Small intestine (tissue), 7 donors: ENCODE measurements at regions not wholly inside any gene's neighbourhood (a gene's known extent, or its start where the extent isn't known, plus 50 kb on each side); places are given as distances from the start of the nearest gene placed in this dataset.
"Not testable (repeated sequence)": the region's sequence is repeated elsewhere in the genome, so short reads cannot be mapped to it uniquely, and the experiment has no call there.

Source experiments
- DNase-seq, 2 donors: peaks; one replicate each; pipeline versions ENCODE4 v3.0.0 to v3.0.0-alpha.2; 2013
- FAIRE-seq: peaks from 2 replicates; lab custom pipeline; 2012; peaks lifted over from hg19 to GRCh38; lab: Jason Lieb, UNC
- H3K27ac ChIP-seq, 3 donors: one replicate each; pipeline ENCODE4 v1.5.1; 2013; ENCODE audit warnings: low read length in 2 of 3, mild to moderate bottlenecking in 2 of 3, control low read depth in 1 of 3, inconsistent platforms in 1 of 3, low read depth in 1 of 3, moderate library complexity in 1 of 3
- H3K27me3 ChIP-seq, 3 donors: one replicate each; pipeline ENCODE4 v1.6.1; 2013; ENCODE audit warnings: low read length in 3 of 3, inconsistent platforms in 1 of 3; ENCODE audit not compliant: control insufficient read depth in 3 of 3, insufficient read depth in 3 of 3
- H3K36me3 ChIP-seq, 3 donors: one replicate each; pipeline ENCODE4 v1.6.1; 2013; ENCODE audit warnings: low read length in 3 of 3, inconsistent platforms in 1 of 3, low read depth in 1 of 3, mild to moderate bottlenecking in 1 of 3, moderate library complexity in 1 of 3; ENCODE audit not compliant: control insufficient read depth in 3 of 3, insufficient read depth in 2 of 3
- H3K4me1 ChIP-seq, 3 donors: one replicate each; pipeline ENCODE4 v1.6.1; 2013; ENCODE audit warnings: low read length in 2 of 3, inconsistent platforms in 1 of 3, low read depth in 1 of 3, mild to moderate bottlenecking in 1 of 3, moderate library complexity in 1 of 3; ENCODE audit not compliant: control insufficient read depth in 3 of 3, insufficient read depth in 2 of 3
- H3K4me3 ChIP-seq, 3 donors: one replicate each; pipeline ENCODE4 v1.5.1; 2013; ENCODE audit warnings: low read length in 3 of 3, control low read depth in 1 of 3, inconsistent platforms in 1 of 3, low read depth in 1 of 3, mild to moderate bottlenecking in 1 of 3, moderate library complexity in 1 of 3
- H3K9me3 ChIP-seq, 2 donors: one replicate each; pipeline ENCODE4 v1.6.1; 2013; ENCODE audit warnings: low read depth in 1 of 2, low read length in 1 of 2; ENCODE audit not compliant: control insufficient read depth in 2 of 2, insufficient read depth in 1 of 2
- WGBS, 3 donors: extraction: QIAGEN DNeasy Blood & Tissue Kit; methylation state at CpG; one replicate each; pipeline ENCODE4 v1.1.7; 2013; 5-methylcytosine and 5-hydroxymethylcytosine counted together
- donor health status: healthy with polysubstance abuse.
- donor health status: control.
- donor health status: control.
- donor health status: Bipolar disorder and iron deficiency.
- donor health status: healthy.

DNA sequence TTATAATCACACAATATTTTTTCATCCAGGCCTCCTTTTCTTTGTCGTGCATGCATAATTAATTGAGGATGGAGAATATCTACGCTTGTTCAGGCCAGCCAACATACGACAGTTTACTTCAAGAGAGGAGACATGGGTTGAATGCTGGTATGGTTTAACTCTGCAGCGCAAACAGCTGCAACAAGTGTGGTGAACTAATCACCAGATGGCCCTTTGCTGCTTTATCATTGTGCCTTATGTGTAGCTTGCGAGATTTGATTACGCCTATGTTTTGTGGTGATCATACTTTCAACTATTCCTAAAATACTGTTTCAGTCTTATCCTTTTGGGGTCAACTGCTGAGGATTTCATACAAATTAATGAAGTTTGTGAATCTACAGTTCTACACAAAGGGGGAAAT, 105.6 kb downstream of the IGLL1 start:
- not testable (repeated sequence) for H3K9me3 ChIP-seq, H3K27ac ChIP-seq, H3K27me3 ChIP-seq, H3K4me3 ChIP-seq, DNase-seq, H3K4me1 ChIP-seq, FAIRE-seq, H3K36me3 ChIP-seq
- 81 to 93% (median 90%) methylated on average over 6 of the region's 6 CpGs for WGBS, 3 donors

DNA sequence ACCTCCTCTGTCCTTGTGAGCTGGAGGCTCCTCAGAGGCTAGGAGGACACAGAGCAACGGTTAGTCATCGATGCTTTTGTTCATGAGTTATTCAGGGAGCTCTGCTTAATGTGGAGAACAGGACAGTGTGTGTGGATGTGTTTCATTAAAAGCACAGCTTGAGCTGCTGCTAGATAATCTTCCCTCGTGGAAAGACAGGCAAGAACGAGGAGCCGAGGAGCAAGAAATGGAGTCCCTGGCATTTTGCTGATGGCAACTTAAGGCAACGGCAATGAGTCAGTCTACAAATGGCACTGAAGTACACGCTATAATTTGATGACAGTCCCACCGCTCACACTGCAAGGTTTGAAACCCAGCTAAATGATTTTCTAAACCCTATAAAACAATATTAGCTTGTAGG, 106.2 kb downstream of the IGLL1 start:
- no peaks in the 10 kb centered on the region for H3K4me1 ChIP-seq
- no peaks in the 10 kb centered on the region for H3K27me3 ChIP-seq
- DNase-seq (no peak), FAIRE-seq (no peak)
- no peak overlapping the region for H3K4me3 ChIP-seq
- H3K36me3 ChIP-seq: no peaks in the 10 kb centered on the region
- WGBS, 3 donors: 81 to 88% (median 84%) methylated on average over 8 of the region's 8 CpGs
- no peaks in the 10 kb centered on the region for H3K9me3 ChIP-seq
- H3K27ac ChIP-seq: no peak overlapping the region

DNA sequence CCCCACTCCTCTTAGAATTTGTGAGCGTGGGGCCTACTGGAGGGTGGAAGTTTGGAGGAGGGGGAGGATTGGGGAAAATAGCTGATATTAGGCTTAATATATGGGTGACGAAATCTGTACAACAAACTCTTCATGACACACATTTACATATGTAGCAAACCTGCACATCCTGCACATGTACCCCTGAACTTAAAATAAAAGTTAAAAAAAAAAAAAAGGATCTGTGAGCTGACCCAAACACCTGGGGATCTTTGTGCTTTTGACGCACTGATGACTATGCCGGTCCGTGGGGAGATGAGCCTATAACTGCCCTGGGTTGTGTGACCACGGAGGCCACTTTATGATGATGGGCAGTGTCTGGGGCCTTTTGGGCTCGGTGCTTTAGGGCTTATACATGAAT, 107.7 kb downstream of the IGLL1 start:
- FAIRE-seq, H3K36me3 ChIP-seq, DNase-seq, H3K27me3 ChIP-seq, H3K4me1 ChIP-seq, H3K9me3 ChIP-seq, H3K27ac ChIP-seq, H3K4me3 ChIP-seq: not testable (repeated sequence)
- WGBS, 3 donors: 84 to 98% (median 88%) methylated on average over 5 to 7 of the region's 7 CpGs

DNA sequence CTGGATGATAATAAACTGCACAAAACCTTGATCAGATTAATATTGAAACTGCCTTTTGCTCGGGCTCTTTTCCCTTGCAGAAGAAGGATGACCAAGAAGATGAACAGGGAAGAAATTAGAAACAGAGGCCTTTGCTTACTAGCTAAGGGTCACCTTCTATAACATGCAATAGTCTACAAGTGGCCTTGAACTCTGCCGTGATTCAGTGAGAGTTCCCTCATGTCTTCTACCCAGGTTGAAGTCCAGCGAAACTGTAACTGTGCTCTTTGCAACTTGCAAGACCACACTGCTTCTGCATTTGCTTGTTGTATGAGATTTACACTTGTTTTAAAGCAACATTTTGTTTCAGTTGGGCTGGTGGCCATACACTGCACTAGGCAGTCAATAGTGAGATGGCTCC, 108.4 kb downstream of the IGLL1 start:
- Histone ChIP-seq H3K4me1 (no peaks in the 10 kb centered on the region), H3K27me3 (no peaks in the 10 kb centered on the region), H3K9me3 (no peaks in the 10 kb centered on the region), H3K4me3 (no peak overlapping the region), H3K27ac (no peak overlapping the region), H3K36me3 (no peaks in the 10 kb centered on the region)
- WGBS, 3 donors: 41 to 72% (median 58%) methylated on average over 3 of the region's 3 CpGs
- FAIRE-seq (no peak), DNase-seq (peak in 1 of 2 donors; percentile 6)

DNA sequence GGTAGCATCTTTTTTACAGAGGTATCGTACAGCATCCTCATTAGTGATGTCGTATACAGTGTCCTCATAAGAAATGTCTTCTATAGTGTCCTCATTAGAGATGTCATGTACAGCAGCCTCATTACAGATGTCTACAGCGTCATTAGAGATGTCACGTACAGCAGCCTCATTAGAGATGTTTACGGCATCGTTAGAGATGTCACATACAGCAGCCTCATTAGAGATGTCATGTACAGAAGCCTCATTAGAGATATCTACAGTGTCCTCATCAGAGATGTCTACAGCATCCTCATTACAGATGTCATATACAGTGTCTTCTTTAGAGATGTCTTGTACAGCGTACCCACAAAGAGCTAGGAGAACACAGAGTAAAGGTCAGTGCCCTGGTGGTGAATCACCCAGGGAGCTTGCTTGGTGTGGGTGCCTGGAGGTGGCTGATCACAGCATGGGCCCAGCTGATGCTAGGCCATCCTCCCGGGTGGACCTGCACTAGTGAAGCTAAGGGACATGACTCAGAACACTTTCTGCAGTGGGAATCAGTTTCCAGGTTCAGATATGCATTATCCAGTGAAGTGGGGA, 109.2 kb downstream of the IGLL1 start:
- H3K27ac ChIP-seq: no peak overlapping the region
- H3K27me3 ChIP-seq: no peaks in the 10 kb centered on the region
- no peaks in the 10 kb centered on the region for H3K36me3 ChIP-seq
- no peaks in the 10 kb centered on the region for H3K4me1 ChIP-seq
- 78 to 90% (median 84%) methylated on average over 8 of the region's 8 CpGs for WGBS, 3 donors
- H3K4me3 ChIP-seq: no peak overlapping the region
- no peak for DNase-seq
- H3K9me3 ChIP-seq: no peaks in the 10 kb centered on the region
- no peak for FAIRE-seq

DNA sequence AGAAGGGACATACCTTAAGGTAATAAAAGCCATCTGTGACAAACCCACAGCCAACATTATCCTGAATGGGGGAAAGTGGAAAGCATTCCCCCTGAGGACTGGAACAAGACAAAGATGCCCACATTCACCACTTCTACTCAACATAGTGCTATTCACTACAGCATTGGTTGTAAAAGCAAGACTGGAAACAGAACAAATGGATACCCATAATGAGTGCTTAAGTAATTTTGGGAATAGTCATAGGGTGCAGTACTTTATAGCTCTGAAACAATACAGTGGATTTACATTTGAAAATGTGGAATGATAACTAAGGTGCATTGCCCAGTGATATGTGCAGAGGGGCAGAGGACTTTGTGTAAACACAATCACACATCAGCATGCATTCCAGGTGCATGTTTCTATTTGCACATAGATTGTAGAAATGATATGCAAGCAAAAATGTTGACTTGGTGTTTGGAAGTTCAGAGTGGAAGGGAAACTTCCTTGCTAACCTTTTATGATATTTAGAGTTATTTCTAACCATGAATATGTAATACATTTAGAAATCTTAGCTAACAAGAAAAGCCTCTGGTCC, 112.3 kb downstream of the IGLL1 start:
- FAIRE-seq: no peak
- no peaks in the 10 kb centered on the region for H3K27me3 ChIP-seq
- H3K36me3 ChIP-seq: no peaks in the 10 kb centered on the region
- H3K27ac ChIP-seq: no peak overlapping the region
- H3K4me3 ChIP-seq: no peak overlapping the region
- DNase-seq: no peak
- H3K9me3 ChIP-seq: no peaks in the 10 kb centered on the region
- no peaks in the 10 kb centered on the region for H3K4me1 ChIP-seq

DNA sequence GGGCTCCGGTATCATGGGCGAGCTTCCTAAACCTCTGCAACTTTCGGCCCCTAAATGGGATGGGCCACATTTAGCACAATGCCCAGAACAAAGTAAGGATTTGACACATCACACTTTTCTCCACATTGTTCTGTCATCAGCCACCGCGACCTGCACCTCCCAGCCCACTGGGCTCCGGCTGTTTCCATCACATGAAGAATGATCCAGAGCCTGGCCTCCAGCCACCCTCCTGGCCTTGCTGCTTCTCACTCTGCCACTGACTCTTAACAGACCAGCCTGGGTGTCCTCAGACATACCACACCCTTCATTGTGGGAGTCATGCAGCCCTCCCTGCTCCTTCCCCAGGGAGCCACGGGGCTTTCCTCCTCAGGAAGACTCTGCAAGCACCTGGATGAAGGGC, 113.7 kb downstream of the IGLL1 start:
- H3K27me3 ChIP-seq: no peaks in the 10 kb centered on the region
- 85 to 90% (median 88%) methylated on average over 7 of the region's 7 CpGs for WGBS, 3 donors
- no peaks in the 10 kb centered on the region for H3K9me3 ChIP-seq
- H3K4me1 ChIP-seq: no peaks in the 10 kb centered on the region
- FAIRE-seq (no peak), DNase-seq (no peak)
- H3K27ac ChIP-seq: no peak overlapping the region
- peaks cover 0 to 4% (median 0%) of the 10 kb centered on the region in 3 donors for H3K36me3 ChIP-seq
- no peak overlapping the region for H3K4me3 ChIP-seq

DNA sequence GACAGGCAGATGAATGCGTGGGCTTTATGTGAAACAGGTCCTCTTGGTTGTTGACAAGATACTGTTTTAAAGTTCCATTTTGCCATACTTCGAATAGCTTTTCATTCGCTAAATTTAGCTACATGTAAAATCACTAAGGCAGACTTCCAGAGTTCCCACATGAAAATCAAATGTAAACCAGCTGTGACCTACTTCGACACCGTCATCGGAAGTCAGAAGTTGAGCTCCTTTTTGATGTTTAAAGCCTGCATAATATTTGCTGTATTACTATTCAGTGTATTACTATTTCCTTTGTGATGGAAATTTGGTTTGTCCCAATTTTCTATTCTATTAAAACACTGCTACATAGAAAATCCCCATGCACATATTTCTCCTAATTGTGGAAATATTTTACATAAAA, 115.3 kb downstream of the IGLL1 start:
- not testable (repeated sequence) for H3K9me3 ChIP-seq, H3K36me3 ChIP-seq, H3K4me1 ChIP-seq, FAIRE-seq, H3K27me3 ChIP-seq, H3K27ac ChIP-seq, H3K4me3 ChIP-seq, DNase-seq
- 61 to 85% (median 77%) methylated on average over 5 to 6 of the region's 6 CpGs for WGBS, 3 donors

DNA sequence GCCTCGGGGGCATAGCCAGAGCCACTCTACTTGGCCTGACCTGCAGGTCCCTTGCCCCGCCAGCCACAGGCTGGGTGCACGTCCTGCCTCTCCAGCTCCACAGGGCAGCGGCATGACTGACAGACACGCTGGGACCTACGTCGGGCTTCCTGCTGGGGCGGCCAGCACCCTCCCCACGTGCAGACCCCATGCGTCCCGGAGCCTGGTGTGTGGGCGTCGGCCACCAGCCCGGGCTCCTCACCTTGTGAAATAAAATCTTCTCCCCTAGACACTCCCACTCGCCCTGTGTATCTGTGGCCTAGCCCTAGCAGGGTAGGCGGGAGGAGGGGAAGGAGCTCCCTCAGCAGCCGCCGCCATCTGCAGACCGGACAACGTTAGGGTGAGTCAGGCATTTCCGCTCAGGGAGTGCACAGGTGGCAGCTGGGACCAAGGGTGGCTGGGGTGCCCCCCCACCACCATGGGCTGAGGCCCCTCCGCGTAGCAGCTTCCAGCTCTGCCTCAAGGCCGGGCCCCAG, 119.5 kb downstream of the IGLL1 start:
- WGBS, 3 donors: 59 to 76% (median 72%) methylated on average over 18 to 24 of the region's 24 CpGs
- not testable (repeated sequence) for H3K4me3 ChIP-seq, H3K4me1 ChIP-seq, FAIRE-seq, H3K27ac ChIP-seq, H3K9me3 ChIP-seq, H3K36me3 ChIP-seq, H3K27me3 ChIP-seq
- DNase-seq: peak in 1 of 2 donors; percentile 10
